NAMALWA (cell line): ENCODE measurements at regions not wholly inside any gene's neighbourhood (a gene's known extent, or its start where the extent isn't known, plus 50 kb on each side); places are given as distances from the start of the nearest gene placed in this dataset.
"Not testable (repeated sequence)": the region's sequence is repeated elsewhere in the genome, so short reads cannot be mapped to it uniquely, and the experiment has no call there.

Experiments
- DNase-seq: peaks from one replicate; pipeline ENCODE4 v3.0.0-alpha.2; 2015; ENCODE audit warnings: low spot score

DNA sequence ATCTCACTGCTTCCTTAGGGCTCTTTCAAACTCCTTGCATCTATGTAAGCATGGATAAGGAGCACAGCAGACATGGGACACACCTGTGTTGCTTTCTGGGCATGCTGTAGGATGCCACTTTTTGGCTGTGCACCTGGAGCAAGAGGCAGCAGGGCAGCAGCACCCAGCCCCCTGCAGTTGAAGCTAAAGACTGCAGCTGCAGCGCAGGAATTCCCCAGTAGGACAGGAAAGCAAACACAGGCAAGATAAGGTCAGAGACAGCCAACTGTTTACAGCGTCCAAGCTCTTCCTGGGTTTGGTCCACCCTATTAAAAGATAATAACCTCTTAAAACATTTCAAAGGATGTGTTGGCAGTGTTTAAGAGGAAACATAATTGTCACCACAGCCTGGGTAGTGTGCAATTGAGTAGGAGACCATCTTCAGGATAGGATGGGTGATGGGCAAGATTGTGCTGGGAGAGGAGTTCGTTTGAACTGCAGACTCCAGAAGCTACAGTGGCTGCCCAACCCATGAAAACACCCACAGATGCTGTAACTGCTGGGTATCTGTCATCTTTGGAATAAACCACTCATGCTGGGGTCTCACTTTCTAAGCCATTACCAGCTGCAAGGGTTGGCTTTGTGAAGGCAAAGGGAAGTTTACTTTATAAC lies 242.3 kb upstream of the PLGLB1 start:
- DNase-seq, result not testable (repeated sequence)

DNA sequence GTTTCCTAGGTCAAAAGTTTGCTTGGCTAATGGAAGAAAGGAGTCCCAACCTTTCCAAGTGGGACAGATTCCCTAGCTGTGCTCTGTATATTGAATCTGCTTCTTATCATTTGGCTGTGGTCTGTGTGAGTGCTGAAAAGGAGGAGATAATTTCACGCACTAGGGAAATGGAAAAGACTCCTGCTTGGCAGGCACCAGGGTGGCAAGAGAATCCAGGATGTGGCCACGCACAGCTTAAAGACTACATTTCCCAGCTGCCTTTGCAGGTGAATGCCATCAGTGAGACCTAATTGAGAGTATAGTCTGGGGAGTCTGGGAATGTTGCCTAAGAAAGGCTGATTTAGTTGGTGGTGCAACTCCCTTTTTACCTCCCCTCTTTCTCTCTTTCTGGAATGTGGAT lies 253.5 kb upstream of the PLGLB1 start:
- not testable (repeated sequence) for DNase-seq

DNA sequence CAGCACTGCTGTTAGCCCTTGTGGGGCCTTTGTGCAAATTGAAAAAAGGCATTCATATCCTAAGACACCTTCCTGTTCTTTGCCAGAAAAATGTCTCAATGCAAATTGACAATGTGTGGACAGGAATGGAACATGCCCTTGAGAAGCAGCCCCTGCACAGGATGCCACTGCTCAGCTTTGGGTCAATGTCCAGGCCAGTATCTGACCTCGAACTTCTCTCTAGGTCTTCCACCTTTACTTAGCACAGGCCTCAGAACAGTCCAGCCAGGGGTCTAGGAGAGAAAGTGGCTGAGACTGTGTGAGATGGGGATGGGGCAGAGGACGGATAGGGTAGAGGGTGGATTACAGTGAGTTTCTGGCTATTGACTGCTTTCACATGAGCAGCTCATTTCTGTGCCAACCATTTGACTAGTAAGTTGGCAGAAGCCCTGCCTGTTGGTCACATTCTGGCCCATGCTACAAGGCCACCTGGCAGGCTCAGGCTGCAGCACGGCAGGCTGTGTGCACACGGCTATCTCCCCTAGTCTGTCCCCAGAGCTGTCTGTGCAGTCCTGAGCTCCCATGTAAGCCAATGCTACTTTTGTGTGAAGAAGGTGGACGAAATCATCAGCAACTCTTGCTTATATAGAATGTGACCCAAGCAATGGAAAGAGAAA lies 254.5 kb upstream of the PLGLB1 start:
- DNase-seq, result not testable (repeated sequence)

GRCh38 chr2:87276673-87277072 lies 255.0 kb upstream of the PLGLB1 start:
- DNase-seq, result not testable (repeated sequence)

GRCh38 chr2:87277734-87278133 lies 256.1 kb upstream of the PLGLB1 start:
- DNase-seq, result not testable (repeated sequence)

DNA sequence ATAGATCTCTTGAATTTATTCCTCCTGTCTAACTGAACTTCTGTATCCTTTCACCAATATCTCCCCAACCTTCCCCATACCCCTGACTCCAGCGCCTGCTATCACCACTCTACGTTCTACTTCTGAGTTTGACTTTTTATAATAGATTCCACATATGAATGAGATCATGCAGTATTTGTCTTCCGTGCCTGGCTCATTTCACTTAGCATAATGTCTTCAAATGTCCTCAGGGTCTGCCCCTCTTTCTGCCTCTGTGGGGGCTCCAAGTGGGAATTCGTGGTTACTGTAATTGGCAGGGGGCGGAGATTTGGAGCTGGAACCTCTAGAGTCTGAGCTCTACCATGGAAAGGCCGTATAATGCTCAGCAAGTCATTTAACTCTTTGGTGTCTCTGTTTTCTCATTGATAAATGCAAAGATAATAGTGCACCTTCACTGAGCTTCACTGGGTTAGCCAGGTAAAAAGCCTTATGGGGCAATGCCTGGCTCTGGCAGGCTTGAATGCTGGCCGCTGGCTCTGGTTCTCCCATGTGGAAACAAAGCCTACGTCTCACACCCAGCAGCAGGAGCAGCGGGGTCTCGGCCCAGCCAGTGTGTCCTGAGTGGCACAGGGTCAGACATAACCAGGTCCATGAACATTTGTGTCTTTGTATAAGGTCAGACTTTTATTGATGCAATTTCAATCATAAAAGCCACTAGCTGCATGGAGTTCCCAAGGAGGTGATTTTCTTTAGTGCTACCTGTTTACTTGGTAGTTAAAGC lies 259.1 kb upstream of the PLGLB1 start:
- not testable (repeated sequence) for DNase-seq

DNA sequence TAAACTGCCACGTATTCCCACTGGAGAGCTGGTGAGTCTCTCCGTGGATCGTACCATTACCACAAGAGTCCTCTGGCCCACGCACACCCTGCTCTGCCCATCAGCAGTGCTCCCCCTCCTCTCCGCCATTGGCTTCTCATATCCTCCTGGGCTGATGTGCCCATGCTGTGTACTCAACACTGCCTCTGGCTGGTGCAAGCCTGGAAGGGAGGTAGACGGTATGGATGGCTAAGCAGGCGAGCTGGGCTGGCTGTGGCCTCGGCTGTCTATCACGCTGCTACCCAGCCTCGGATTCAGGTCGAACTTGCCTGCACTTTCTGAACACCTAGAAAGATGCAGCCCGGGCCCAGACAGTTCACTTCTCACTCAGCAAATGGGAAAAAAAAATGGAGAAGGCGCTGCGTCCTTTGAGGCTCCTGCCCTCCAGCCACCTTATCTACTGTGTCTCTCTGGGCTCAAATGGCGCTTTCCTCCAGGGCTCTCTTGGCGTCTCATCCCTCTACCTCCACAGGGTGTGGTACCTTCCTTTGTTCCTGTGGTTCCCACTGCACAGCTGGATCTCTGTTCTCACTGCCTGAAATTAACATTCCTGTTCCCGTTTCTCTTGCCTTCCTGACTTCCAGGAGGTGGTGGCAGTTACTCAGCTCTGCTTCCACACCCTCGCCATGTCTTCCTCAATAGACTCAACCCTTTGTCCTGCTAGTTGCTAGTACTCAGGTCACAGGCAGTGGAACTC lies 262.3 kb upstream of the PLGLB1 start:
- not testable (repeated sequence) for DNase-seq

- DNase-seq, result not testable (repeated sequence)
Measured at GRCh38 chr2:87284471-87284772, 262.8 kb upstream of the PLGLB1 start.

DNA sequence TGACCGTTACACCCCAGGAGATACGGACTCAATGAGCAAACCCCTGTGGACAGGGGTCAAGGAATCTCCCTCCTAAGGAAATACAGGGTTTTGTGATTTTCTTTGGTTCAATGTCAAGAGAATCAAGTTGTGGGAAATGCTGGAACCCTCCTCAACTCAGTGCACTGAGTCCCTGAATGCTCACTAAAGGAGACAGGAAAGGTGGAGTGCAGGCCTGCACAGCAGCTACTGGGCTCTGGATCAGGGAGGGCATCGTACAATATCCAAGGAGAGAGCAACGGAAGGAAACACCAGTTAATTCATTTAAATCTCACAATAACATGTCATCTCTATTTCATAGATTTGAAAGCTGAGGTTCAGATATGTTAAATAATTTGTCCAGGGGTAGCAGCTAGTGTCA lies 263.5 kb upstream of the PLGLB1 start:
- DNase-seq, result not testable (repeated sequence)

- not testable (repeated sequence) for DNase-seq
Measured at GRCh38 chr2:87290566-87291307, 269.1 kb upstream of the PLGLB1 start.

GRCh38 chr2:87291400-87292200 lies 270.0 kb upstream of the PLGLB1 start:
- DNase-seq, result not testable (repeated sequence)

GRCh38 chr2:87293931-87294594 lies 272.4 kb upstream of the PLGLB1 start:
- not testable (repeated sequence) for DNase-seq

- not testable (repeated sequence) for DNase-seq
Measured at GRCh38 chr2:87295135-87295534, 273.5 kb upstream of the PLGLB1 start.

GRCh38 chr2:87301349-87301748 lies 279.7 kb upstream of the PLGLB1 start:
- DNase-seq, result not testable (repeated sequence)

GRCh38 chr2:87301871-87302270 lies 280.2 kb upstream of the PLGLB1 start:
- not testable (repeated sequence) for DNase-seq

GRCh38 chr2:87308621-87309020 lies 287.0 kb upstream of the PLGLB1 start:
- DNase-seq, result not testable (repeated sequence)

- DNase-seq, result not testable (repeated sequence)
Measured at GRCh38 chr2:87309785-87310184, 288.1 kb upstream of the PLGLB1 start.

DNA sequence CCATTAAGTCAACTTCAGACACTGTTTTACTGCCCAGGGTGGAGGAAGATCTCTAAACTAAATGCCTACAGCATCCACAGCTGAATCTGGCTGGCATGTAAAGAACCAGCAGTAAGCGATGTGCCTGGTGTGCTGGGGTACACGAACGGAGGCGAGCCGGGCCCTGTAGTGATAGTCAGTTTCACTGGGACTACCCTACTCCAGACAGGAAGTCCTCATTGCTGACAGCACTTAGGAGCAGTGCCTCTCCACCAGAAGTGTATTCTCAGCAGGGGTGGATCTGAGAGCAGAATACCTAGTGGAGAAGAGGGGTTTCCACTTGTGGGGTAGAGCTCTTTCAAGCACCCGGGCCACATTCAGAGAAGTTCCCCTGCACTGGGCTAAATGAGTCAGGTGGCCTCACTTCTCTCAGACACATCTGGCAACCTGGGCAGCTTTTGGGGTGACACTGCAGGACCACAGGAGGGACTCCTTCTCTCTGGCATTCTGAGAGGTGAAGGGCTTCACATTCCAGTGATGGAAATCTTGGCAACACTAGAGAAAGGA lies 290.3 kb upstream of the PLGLB1 start:
- not testable (repeated sequence) for DNase-seq

DNA sequence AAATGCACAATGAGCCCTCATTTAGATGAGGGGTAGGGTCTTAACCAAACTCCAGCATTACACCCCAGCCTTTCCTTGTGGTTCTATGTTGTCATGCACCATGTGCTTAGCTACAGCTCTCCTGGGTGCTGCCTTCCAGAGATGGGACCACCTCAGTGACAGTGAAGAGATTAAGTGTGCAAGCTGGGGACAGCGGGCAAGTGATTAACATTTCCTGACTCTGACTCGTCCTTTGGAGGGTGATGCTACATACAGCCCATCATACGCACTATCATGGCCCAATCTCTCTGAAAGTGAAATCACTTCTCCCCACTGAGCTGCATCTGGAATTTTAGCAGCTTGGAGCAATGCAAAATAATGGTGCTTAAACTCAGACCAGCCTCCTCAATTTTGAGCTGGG lies 293.0 kb upstream of the PLGLB1 start:
- DNase-seq, result not testable (repeated sequence)
